Uterus (tissue), 2 donors: ENCODE measurements at regions not wholly inside any gene's neighbourhood (a gene's known extent, or its start where the extent isn't known, plus 50 kb on each side); places are given as distances from the start of the nearest gene placed in this dataset.

Source experiments
- CTCF ChIP-seq, 4 experiments: fragments of 200-600 bp in 2 of 4; fragments of 450-650 bp in 2 of 4; sonication (generic) in 2 of 4; IDR thresholded peaks; one replicate each; pipeline ENCODE4 v1.5.1; 2016 to 2019; ENCODE audit warnings: antibody characterized with exemption in 4 of 4, mild to moderate bottlenecking in 2 of 4, moderate library complexity in 1 of 4
- POLR2A ChIP-seq, 2 donors: fragments of 450-650 bp; IDR thresholded peaks; one replicate each; pipeline ENCODE4 v1.6.1; 2016; ENCODE audit warnings: antibody characterized with exemption in 2 of 2, mild to moderate bottlenecking in 1 of 2, moderate library complexity in 1 of 2

- TF ChIP-seq POLR2A (IDR thresholded peaks at IDR 0.05) (no peak), CTCF (IDR thresholded peaks at IDR 0.05) (no peak)
Measured at GRCh38 chr2:118457951-118458350, 369.7 kb downstream of the INSIG2 start.
